Loucy (cell line): ENCODE measurements at regions not wholly inside any gene's neighbourhood (a gene's known extent, or its start where the extent isn't known, plus 50 kb on each side); places are given as distances from the start of the nearest gene placed in this dataset.

Source experiments
- EZH2phosphoT487 ChIP-seq: fragments of 200-600 bp; IDR thresholded peaks from 2 replicates; pipeline ENCODE4 v1.6.1; 2018; ENCODE audit warnings: antibody characterized with exemption, mild to moderate bottlenecking, moderate library complexity, borderline replicate concordance
- TF ChIP-seq, protein P1 (sequence below): fragments of 200-600 bp; sonication (generic); conservative IDR thresholded peaks from 2 replicates; pipeline ENCODE4 v1.5.1; 2014; ENCODE audit warnings: mild to moderate bottlenecking, antibody characterized with exemption, low read length

DNA sequence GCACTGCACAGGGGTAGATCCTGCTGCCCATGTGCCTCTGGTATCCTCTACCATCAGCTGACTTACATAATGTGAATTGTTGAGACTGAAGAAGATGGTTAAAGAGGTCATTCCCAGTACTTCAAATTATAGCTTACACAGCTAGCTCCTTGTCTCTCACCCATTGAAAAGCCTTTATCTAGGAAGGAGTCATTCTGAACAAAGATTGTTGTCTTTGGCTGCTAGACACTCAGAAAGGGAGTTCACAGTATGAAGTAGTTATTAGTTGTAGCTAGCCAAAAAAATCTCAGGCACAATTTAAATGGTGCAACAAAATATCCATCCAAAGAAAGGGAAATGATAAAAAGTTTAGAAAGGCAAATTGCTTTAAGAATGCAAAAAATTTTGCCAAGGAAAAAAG is 102.0 kb upstream of the NREP start:
- TF ChIP-seq, protein P1, sequence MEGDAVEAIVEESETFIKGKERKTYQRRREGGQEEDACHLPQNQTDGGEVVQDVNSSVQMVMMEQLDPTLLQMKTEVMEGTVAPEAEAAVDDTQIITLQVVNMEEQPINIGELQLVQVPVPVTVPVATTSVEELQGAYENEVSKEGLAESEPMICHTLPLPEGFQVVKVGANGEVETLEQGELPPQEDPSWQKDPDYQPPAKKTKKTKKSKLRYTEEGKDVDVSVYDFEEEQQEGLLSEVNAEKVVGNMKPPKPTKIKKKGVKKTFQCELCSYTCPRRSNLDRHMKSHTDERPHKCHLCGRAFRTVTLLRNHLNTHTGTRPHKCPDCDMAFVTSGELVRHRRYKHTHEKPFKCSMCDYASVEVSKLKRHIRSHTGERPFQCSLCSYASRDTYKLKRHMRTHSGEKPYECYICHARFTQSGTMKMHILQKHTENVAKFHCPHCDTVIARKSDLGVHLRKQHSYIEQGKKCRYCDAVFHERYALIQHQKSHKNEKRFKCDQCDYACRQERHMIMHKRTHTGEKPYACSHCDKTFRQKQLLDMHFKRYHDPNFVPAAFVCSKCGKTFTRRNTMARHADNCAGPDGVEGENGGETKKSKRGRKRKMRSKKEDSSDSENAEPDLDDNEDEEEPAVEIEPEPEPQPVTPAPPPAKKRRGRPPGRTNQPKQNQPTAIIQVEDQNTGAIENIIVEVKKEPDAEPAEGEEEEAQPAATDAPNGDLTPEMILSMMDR = no peak
- TF ChIP-seq EZH2phosphoT487 = no peak
